ENCODE measurements at regions not wholly inside any gene's neighbourhood (a gene's known extent, or its start where the extent isn't known, plus 50 kb on each side); places are given as distances from the start of the nearest gene placed in this dataset.

GRCh38 chr20:7770578-7770977 is 169.7 kb downstream of the HAO1 start:
- Histone ChIP-seq H3K4me3 (ENCODE audit: insufficient read depth, low read depth, low read length) (no peak overlapping the region), H3K4ac (ENCODE audit: low read depth, low read length) (no peak overlapping the region), H3K14ac (replicated peaks; ENCODE audit: low read depth, low read length) (no peak overlapping the region), H2BK20ac (ENCODE audit: low read depth, low read length) (no peak overlapping the region), H3K4me2 (ENCODE audit: low read depth, low read length) (no peak overlapping the region), H2AK5ac (ENCODE audit: low read depth, low read length) (no peak overlapping the region), H3K23ac (ENCODE audit: low read depth, low read length) (no peak overlapping the region), H2AK9ac (replicated peaks; ENCODE audit: low read depth, low read length, poor library complexity) (no peak overlapping the region), H4K20me1 (ENCODE audit: insufficient read depth, low read length) (no peaks in the 10 kb centered on the region), H3K27ac (ENCODE audit: insufficient read depth, low read length) (no peak overlapping the region), H3K27me3 (ENCODE audit: control insufficient read depth, insufficient read depth, low read length) (no peaks in the 10 kb centered on the region), H3K18ac (ENCODE audit: low read depth, low read length) (no peak overlapping the region), H4K5ac (ENCODE audit: low read depth, low read length) (no peak overlapping the region; the same call in 1 of the 2 replicates), H3K36me3 (ENCODE audit: control insufficient read depth, insufficient read depth, low read length) (no peaks in the 10 kb centered on the region), H3K9me3 (ENCODE audit: control insufficient read depth, insufficient read depth, low read length) (no peaks in the 10 kb centered on the region), H2AFZ (replicated peaks; ENCODE audit: low read length, poor library complexity) (no peak overlapping the region), H4K8ac (ENCODE audit: low read depth in 2 of 2, low read length in 2 of 2) (no peak overlapping the region), H2BK120ac (ENCODE audit: low read depth, low read length) (no peak overlapping the region), H3K9ac (ENCODE audit: low read depth, low read length) (no peak overlapping the region), H3K4me1 (ENCODE audit: control insufficient read depth, insufficient read depth, low read length) (no peaks in the 10 kb centered on the region), H3K79me1 (ENCODE audit: low read depth in 1 of 2, low read length in 2 of 2) (no peaks in the 10 kb centered on the region), H2BK5ac (ENCODE audit: low read depth, low read length, poor library complexity, severe bottlenecking) (no peak overlapping the region), H4K91ac (ENCODE audit: insufficient read depth, low read depth, low read length) (no peak overlapping the region), H3K9me1 (ENCODE audit: insufficient read depth, low read length) (no peaks in the 10 kb centered on the region), H3K56ac (ENCODE audit: extremely low read depth, insufficient read depth, low read length) (no peak overlapping the region), H2BK15ac (ENCODE audit: low read depth, low read length) (no peak overlapping the region)
- POLR2A ChIA-PET (ENCODE audit: unreplicated experiment) = no interaction called here
- ATAC-seq (ENCODE audit: low read depth) (no peak), DNase-seq (no peak)
- no TSS peak for BruUV-seq (replicated peaks)
- CTCF ChIA-PET = no interaction called here
- no CpG with 5 or more reads among the region's 2 CpGs for WGBS, 2 experiments (ENCODE audit: extremely low coverage in 2 of 2, insufficient read length in 1 of 2)
- in situ Hi-C loops (cut with MboI; ENCODE audit: low sequenced_read_pairs) (no loop called here), intact Hi-C loops (cut with micrococcal nuclease) (no loop called here), dilution Hi-C loops (cut with HindIII; ENCODE audit: low sequenced_read_pairs, unreplicated experiment) (no loop called here)
- TF ChIP-seq MAZ (IDR thresholded peaks at IDR 0.05; ENCODE audit: borderline replicate concordance, low read depth, low read length) = no peak
- no peak for TF ChIP-seq RAD21 (IDR thresholded peaks at IDR 0.05; ENCODE audit: low read length)
- TF ChIP-seq NFE2L2 (IDR thresholded peaks at IDR 0.05; ENCODE audit: low read depth, low read length) = no peak
- TF ChIP-seq USF2 (IDR thresholded peaks at IDR 0.05; ENCODE audit: low read depth, low read length) = no peak
- no peak for TF ChIP-seq RCOR1 (IDR thresholded peaks at IDR 0.05; ENCODE audit: insufficient replicate concordance, low read length)
- TF ChIP-seq FOS (IDR thresholded peaks at IDR 0.05; ENCODE audit: low read depth, low read length) = no peak
- TF ChIP-seq BHLHE40 (IDR thresholded peaks at IDR 0.05; ENCODE audit: low read depth, low read length) = no peak
- no peak for TF ChIP-seq SMC3 (IDR thresholded peaks at IDR 0.05; ENCODE audit: low read depth, low read length)
- no peak for TF ChIP-seq CEBPB (IDR thresholded peaks at IDR 0.05; ENCODE audit: low read depth, low read length)
- TF ChIP-seq RFX5 (IDR thresholded peaks at IDR 0.05; ENCODE audit: low read depth, low read length) = no peak
- TF ChIP-seq CHD1 (IDR thresholded peaks at IDR 0.05; ENCODE audit: low read depth, low read length) = no peak
